ENCODE measurements at regions not wholly inside any gene's neighbourhood (a gene's known extent, or its start where the extent isn't known, plus 50 kb on each side); places are given as distances from the start of the nearest gene placed in this dataset.
A peak's percentile ranks its signal among the peaks of the same experiment; 100 is the strongest.

- peaks cover 0 to 20% (median 0%) of the 10 kb centered on the region in 12 donors for H3K4me1 ChIP-seq
- ATAC-seq (no peak), DNase-seq (no peak)
- 84 to 96% (median 92%) methylated on average over 4 of the region's 4 CpGs for WGBS, 4 donors
- H3K27me3 ChIP-seq: peaks cover 0 to 31% (median 0%) of the 10 kb centered on the region in 9 donors
- no peaks in the 10 kb centered on the region for H3K9me3 ChIP-seq
- H3K4me3 ChIP-seq: no peak overlapping the region
- H3K27ac ChIP-seq: peak overlapping the region in 1 of 12 donors; percentile 63
- intact Hi-C loops (cut with DNase I): no loop called here
- no peaks in the 10 kb centered on the region for H3K36me3 ChIP-seq
- no peak for TF ChIP-seq POLR2A (IDR thresholded peaks at IDR 0.05)
- TF ChIP-seq CTCF (IDR thresholded peaks at IDR 0.05): no peak
Observed at GRCh38 chr15:70535955-70536338, 227.4 kb downstream of the UACA start.

GRCh38 chr15:70535071-70535954 is 228.0 kb downstream of the UACA start:
- intact Hi-C loops (cut with DNase I): no loop called here
- Histone ChIP-seq H3K4me3 (peak overlapping the region in 2 of 12 donors; percentile 12 to 31), H3K4me1 (peaks cover 0 to 20% (median 0%) of the 10 kb centered on the region in 12 donors), H3K27ac (peak overlapping the region in 1 of 12 donors; percentile 63), H3K36me3 (no peaks in the 10 kb centered on the region), H3K9me3 (no peaks in the 10 kb centered on the region), H3K27me3 (peaks cover 0 to 25% (median 0%) of the 10 kb centered on the region in 9 donors)
- 61 to 72% (median 67%) methylated on average over 10 to 11 of the region's 11 CpGs for WGBS, 4 donors
- DNase-seq (no peak), ATAC-seq (no peak)
- no peak for TF ChIP-seq CTCF (IDR thresholded peaks at IDR 0.05)
- TF ChIP-seq POLR2A (IDR thresholded peaks at IDR 0.05): no peak

GRCh38 chr15:70533931-70534742 is 229.2 kb downstream of the UACA start:
- peaks cover 0 to 15% (median 0%) of the 10 kb centered on the region in 9 donors for H3K27me3 ChIP-seq
- no peaks in the 10 kb centered on the region for H3K36me3 ChIP-seq
- no peak for TF ChIP-seq CTCF (IDR thresholded peaks at IDR 0.05)
- no peak for TF ChIP-seq POLR2A (IDR thresholded peaks at IDR 0.05)
- H3K27ac ChIP-seq: no peak overlapping the region
- H3K9me3 ChIP-seq: no peaks in the 10 kb centered on the region
- intact Hi-C loops (cut with DNase I): no loop called here
- 42 to 60% (median 52%) methylated on average over 4 of the region's 4 CpGs for WGBS, 4 donors
- DNase-seq: no peak
- no peak for ATAC-seq
- H3K4me3 ChIP-seq: peak overlapping the region in 2 of 12 donors; percentile 12 to 31
- H3K4me1 ChIP-seq: peaks cover 0 to 24% (median 0%) of the 10 kb centered on the region in 12 donors

All from heart left ventricle (tissue), 16 donors.